Activated CD8-positive, alpha-beta T cell treated with anti-CD3 and anti-CD28 coated beads for 36 hours (primary cell): ENCODE measurements at regions not wholly inside any gene's neighbourhood (a gene's known extent, or its start where the extent isn't known, plus 50 kb on each side); places are given as distances from the start of the nearest gene placed in this dataset.

Source experiments
- ATAC-seq: fragments of 200-7000 bp; cut with Tn5 transposase; one replicate; pipeline ENCODE4 v1.10.0; 2021; ENCODE audit warnings: mild to moderate bottlenecking, moderate library complexity
- CTCF ChIA-PET: fragments of 350-600 bp; sonication (Branson Sonifier 250); formaldehyde crosslinking; loops from one replicate; lab custom pipeline; 2021; ENCODE audit warnings: antibody characterized with exemption; lab: Charles Lee
- POLR2A ChIA-PET: fragments of 350-600 bp; sonication (Branson Sonifier 250); formaldehyde crosslinking; loops from one replicate; lab custom pipeline; 2021; ENCODE audit warnings: antibody characterized with exemption; lab: Charles Lee
- DNase-seq: peaks from one replicate; pipeline ENCODE4 v3.0.0-alpha.2; 2020
- H3K27ac Mint-ChIP-seq: one replicate; pipeline ENCODE4 v1.8.0; 2021; ENCODE audit warnings: mild to moderate bottlenecking, mixed read lengths
- H3K27me3 Mint-ChIP-seq: one replicate; pipeline ENCODE4 v1.8.0; 2021; ENCODE audit warnings: mixed read lengths
- H3K36me3 Mint-ChIP-seq: one replicate; pipeline ENCODE4 v1.8.0; 2021; ENCODE audit warnings: low read depth, mixed read lengths
- H3K4me1 Mint-ChIP-seq: one replicate; pipeline ENCODE4 v1.8.0; 2021; ENCODE audit warnings: low read depth, mixed read lengths
- H3K4me3 Mint-ChIP-seq: one replicate; pipeline ENCODE4 v1.8.0; 2021; ENCODE audit warnings: mild to moderate bottlenecking, moderate library complexity, mixed read lengths
- H3K9me3 Mint-ChIP-seq: one replicate; pipeline ENCODE4 v1.8.0; 2021; ENCODE audit warnings: mixed read lengths
- intact Hi-C: fragments of 100-400 bp; cut with micrococcal nuclease; formaldehyde crosslinking; loops from one replicate; pipeline ENCODE4 v1.10.0; 2022
- TF ChIP-seq, protein P1 (sequence below): fragments of 200-600 bp; IDR thresholded peaks from one replicate; pipeline ENCODE4 v1.8.0; 2022; ENCODE audit warnings: antibody characterized with exemption, mild to moderate bottlenecking

DNA sequence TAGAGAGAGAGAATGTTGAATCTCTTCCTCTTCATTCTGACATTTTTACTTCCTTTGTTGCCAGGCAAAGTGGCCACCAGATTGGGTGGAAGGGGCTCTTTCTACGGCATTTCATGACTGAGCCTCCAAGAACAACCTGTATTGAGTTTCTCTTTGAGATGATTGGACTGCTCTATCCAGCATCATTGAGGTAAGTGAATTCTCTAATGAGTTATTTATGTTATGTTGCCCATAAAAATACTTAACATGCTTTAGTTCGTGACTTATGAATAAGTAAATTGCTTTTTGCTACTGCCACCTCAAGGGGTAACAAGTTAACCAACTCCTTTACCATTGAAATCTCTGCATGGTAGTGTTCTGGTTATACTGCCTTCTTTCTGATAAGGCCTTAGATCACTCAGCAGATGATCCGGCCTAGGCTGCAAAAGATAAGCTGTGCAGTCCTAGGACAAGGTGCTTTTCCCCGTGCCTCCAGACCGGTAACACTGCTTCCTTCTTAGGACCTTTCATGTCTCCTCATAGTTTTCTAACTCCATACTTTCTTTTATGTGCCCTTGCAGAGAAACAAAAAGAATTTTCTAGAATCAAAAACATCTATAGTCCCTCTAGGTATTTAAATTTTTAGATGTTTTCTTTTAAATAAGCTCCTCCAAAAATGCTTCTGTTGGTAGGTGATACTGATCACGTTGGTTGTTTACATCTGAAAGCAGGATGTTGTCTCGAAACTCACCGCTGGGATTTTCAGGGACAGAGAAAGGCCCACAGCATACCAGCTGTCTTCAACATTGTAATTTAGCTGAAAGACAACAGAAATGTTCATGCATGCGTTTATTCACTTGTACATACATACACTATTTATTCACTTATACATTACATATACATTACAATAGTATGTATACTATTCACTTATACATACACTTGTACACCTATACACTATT, 157.1 kb upstream of the RBPJ start:
- POLR2A ChIA-PET = no interaction called here
- CTCF ChIA-PET = interaction anchor here (1.8 kb wide), 2 partner anchors 11 kb away, joined by 5 to 6 read pairs; no protein-coding TSS in a partner anchor
- Mint-ChIP-seq H3K4me3 (no peak overlapping the region), H3K27ac (no peak overlapping the region), H3K36me3 (no peaks in the 10 kb centered on the region), H3K9me3 (peaks cover 8% of the 10 kb centered on the region), H3K4me1 (peaks cover 8% of the 10 kb centered on the region), H3K27me3 (no peaks in the 10 kb centered on the region)
- DNase-seq (no peak), ATAC-seq (no peak)
- intact Hi-C loops = no loop called here
- TF ChIP-seq, protein P1, sequence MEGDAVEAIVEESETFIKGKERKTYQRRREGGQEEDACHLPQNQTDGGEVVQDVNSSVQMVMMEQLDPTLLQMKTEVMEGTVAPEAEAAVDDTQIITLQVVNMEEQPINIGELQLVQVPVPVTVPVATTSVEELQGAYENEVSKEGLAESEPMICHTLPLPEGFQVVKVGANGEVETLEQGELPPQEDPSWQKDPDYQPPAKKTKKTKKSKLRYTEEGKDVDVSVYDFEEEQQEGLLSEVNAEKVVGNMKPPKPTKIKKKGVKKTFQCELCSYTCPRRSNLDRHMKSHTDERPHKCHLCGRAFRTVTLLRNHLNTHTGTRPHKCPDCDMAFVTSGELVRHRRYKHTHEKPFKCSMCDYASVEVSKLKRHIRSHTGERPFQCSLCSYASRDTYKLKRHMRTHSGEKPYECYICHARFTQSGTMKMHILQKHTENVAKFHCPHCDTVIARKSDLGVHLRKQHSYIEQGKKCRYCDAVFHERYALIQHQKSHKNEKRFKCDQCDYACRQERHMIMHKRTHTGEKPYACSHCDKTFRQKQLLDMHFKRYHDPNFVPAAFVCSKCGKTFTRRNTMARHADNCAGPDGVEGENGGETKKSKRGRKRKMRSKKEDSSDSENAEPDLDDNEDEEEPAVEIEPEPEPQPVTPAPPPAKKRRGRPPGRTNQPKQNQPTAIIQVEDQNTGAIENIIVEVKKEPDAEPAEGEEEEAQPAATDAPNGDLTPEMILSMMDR = no peak

DNA sequence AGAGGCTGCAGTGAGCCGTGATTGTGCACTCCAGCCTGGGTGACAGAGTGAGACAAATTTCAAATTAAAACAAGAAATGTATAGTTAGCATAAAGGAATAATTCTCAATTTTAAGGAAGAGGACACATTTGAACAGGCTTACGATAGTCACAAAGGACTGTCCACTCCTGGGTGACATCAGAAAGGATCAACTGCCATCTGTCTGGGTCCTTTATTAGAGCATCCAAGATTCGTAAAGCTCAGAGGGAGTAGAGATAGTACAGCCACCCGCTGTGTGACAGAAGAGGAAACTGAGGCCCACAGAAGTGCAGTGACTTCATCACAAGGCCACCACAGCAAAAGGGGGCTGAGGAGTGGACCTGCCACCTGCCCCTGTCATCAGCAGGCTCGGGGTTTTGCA, 149.3 kb upstream of the RBPJ start:
- DNase-seq (no peak), ATAC-seq (no peak)
- CTCF ChIA-PET = no interaction called here
- TF ChIP-seq, protein P1 = no peak
- peaks cover 15% of the 10 kb centered on the region for H3K4me1 Mint-ChIP-seq
- POLR2A ChIA-PET = interaction anchor here (0.8 kb wide), 1 partner anchor 113 kb away, joined by 3 read pairs; no protein-coding TSS in a partner anchor
- no peaks in the 10 kb centered on the region for H3K9me3 Mint-ChIP-seq
- H3K4me3 Mint-ChIP-seq = no peak overlapping the region
- peaks cover 12% of the 10 kb centered on the region for H3K27me3 Mint-ChIP-seq
- intact Hi-C loops = no loop called here
- H3K36me3 Mint-ChIP-seq = no peaks in the 10 kb centered on the region
- H3K27ac Mint-ChIP-seq = no peak overlapping the region

DNA sequence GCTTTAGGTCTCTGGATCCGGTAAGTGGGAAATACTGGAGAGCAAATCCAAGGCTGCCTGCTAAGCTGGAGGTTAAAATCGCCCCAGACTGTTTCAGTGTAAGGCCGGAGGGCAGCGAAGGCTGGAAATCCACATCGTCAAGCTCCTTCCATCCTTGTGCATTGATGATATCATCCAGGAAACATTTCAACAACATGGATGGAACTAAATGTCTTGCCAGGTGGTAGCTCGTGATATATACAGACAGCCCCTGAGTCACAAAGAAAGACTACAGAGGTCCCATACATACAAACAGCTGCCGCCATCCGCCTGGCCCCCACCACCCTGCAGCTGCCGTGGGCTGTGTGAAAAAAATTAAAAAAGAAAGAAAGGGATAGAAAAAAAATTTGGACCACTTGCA, 148.9 kb upstream of the RBPJ start:
- intact Hi-C loops = no loop called here
- DNase-seq (no peak), ATAC-seq (no peak)
- no peaks in the 10 kb centered on the region for H3K36me3 Mint-ChIP-seq
- H3K27ac Mint-ChIP-seq = no peak overlapping the region
- ChIA-PET CTCF (no interaction called here), POLR2A (interaction anchor here (0.8 kb wide), 1 partner anchor 113 kb away, joined by 3 read pairs; no protein-coding TSS in a partner anchor)
- no peaks in the 10 kb centered on the region for H3K9me3 Mint-ChIP-seq
- no peak overlapping the region for H3K4me3 Mint-ChIP-seq
- TF ChIP-seq, protein P1 = no peak
- peaks cover 15% of the 10 kb centered on the region for H3K4me1 Mint-ChIP-seq
- peaks cover 12% of the 10 kb centered on the region for H3K27me3 Mint-ChIP-seq

DNA sequence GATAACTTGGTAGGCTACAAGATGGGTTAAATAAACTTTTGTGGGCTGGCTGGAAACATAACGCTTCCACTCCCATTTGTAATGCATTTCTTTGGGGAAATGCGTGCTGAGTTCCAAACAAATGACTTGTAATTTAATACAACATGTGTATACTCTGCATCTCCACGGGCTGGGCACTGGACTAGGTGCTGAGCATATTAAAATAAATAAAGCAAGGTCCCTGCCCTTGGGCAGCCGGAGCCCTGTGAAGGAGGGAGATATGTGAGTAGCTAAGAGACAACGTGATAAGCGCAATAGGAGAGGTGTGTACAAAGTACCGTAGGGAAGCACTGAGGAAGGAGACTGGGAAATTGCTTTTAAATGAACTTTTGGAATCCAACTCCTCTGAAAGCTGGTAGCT, 147.2 kb upstream of the RBPJ start:
- ChIA-PET CTCF (interaction anchor here (0.9 to 1.2 kb wide), 2 partner anchors 9 to 185 kb away, joined by 3 to 4 read pairs; no protein-coding TSS in a partner anchor), POLR2A (no interaction called here)
- H3K36me3 Mint-ChIP-seq = no peaks in the 10 kb centered on the region
- peaks cover 12% of the 10 kb centered on the region for H3K27me3 Mint-ChIP-seq
- peaks cover 15% of the 10 kb centered on the region for H3K4me1 Mint-ChIP-seq
- no peaks in the 10 kb centered on the region for H3K9me3 Mint-ChIP-seq
- DNase-seq (no peak), ATAC-seq (no peak)
- intact Hi-C loops = no loop called here
- TF ChIP-seq, protein P1 = no peak
- H3K27ac Mint-ChIP-seq = no peak overlapping the region
- no peak overlapping the region for H3K4me3 Mint-ChIP-seq

DNA sequence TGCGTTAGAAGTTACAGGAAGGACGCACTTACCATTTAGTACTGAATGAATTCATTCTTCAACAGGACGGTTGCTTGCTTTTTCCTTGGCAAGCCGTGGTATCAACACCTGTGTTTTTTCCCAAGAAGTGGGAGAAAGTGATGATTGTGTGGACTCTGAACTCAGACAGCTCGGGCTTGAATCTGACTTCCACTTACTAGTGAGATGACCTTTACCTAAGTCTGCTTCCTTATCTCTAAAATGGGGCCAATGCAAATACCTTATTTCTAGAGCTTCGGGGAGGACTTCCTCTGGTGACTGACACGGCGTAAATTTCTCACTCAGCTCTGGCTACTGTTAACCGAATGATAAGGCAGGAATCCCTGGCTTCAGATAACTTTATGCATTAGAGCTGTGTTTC, 146.8 kb upstream of the RBPJ start:
- no peak for ATAC-seq
- ChIA-PET CTCF (interaction anchor here (0.7 to 1.3 kb wide), 5 partner anchors 9 to 185 kb away, joined by 3 to 6 read pairs (median 4); no protein-coding TSS in a partner anchor), POLR2A (interaction anchor here (0.6 to 1.3 kb wide), 2 partner anchors 40 to 115 kb away, joined by 3 to 4 read pairs; no protein-coding TSS in a partner anchor)
- Mint-ChIP-seq H3K36me3 (no peaks in the 10 kb centered on the region), H3K27me3 (peaks cover 12% of the 10 kb centered on the region), H3K27ac (no peak overlapping the region), H3K4me1 (peaks cover 16% of the 10 kb centered on the region), H3K4me3 (no peak overlapping the region), H3K9me3 (no peaks in the 10 kb centered on the region)
- intact Hi-C loops = no loop called here
- TF ChIP-seq, protein P1 = no peak
- no peak for DNase-seq
